A549 (cell line): ENCODE measurements at regions not wholly inside any gene's neighbourhood (a gene's known extent, or its start where the extent isn't known, plus 50 kb on each side); places are given as distances from the start of the nearest gene placed in this dataset.

ENCODE experiments used
- BCL3 ChIP-seq: fragments of >200 bp; sonication (Bioruptor Twin); formaldehyde crosslinking; IDR thresholded peaks from 3 replicates; pipeline ENCODE4 v1.6.1; 2016
- CTCF ChIP-seq: fragments of >200 bp; sonication (Bioruptor Twin); formaldehyde crosslinking; IDR thresholded peaks from 3 replicates; pipeline ENCODE4 v1.5.1; 2016
- EP300 ChIP-seq, 2 experiments: fragments of >200 bp; sonication (Bioruptor Twin); formaldehyde crosslinking; IDR thresholded peaks; 2 replicates in 1 of 2; 3 replicates in 1 of 2; pipeline ENCODE4 v1.6.1; 2016 to 2017
- MAFK ChIP-seq: fragments of 450-650 bp; IDR thresholded peaks from 2 replicates; pipeline ENCODE4 v1.6.1; 2014; ENCODE audit not compliant: partially characterized antibody
- POLR2A ChIP-seq: IDR thresholded peaks from 2 replicates; pipeline ENCODE4 v1.6.1; 2012; ENCODE audit warnings: mild to moderate bottlenecking, low read length
- POLR2AphosphoS2 ChIP-seq: conservative IDR thresholded peaks from 2 replicates; pipeline ENCODE4 v1.6.1; 2012; ENCODE audit warnings: low read length, improper control_type of control experiment, inconsistent platforms
- RFX5 ChIP-seq: fragments of 450-650 bp; IDR thresholded peaks from 2 replicates; pipeline ENCODE4 v1.7.1; 2014; ENCODE audit warnings: antibody characterized with exemption, mild to moderate bottlenecking, moderate library complexity
- ZFP36 ChIP-seq: fragments of 450-650 bp; IDR thresholded peaks from 2 replicates; pipeline ENCODE4 v1.6.1; 2014; ENCODE audit warnings: borderline replicate concordance; ENCODE audit not compliant: partially characterized antibody

- TF ChIP-seq POLR2AphosphoS2: no peak
- no peak for TF ChIP-seq RFX5
- TF ChIP-seq MAFK: peak; percentile 38
- no peak for TF ChIP-seq POLR2A
- TF ChIP-seq EP300 (IDR thresholded peaks at IDR 0.05): peak in 1 of 2 experiments; percentile 78; a peak in 4 of 5 replicates
- no peak for TF ChIP-seq CTCF
- peak; percentile 30; the same call in 1 of the 3 replicates for TF ChIP-seq BCL3
- no peak for TF ChIP-seq ZFP36
Observed at GRCh38 chr20:11216451-11217314, 542.9 kb upstream of the JAG1 start.
